Tibial artery (tissue), 4 donors: ENCODE measurements at regions not wholly inside any gene's neighbourhood (a gene's known extent, or its start where the extent isn't known, plus 50 kb on each side); places are given as distances from the start of the nearest gene placed in this dataset.

ENCODE experiments used
- DNase-seq, 2 donors: peaks; one replicate each; pipeline ENCODE4 v3.0.0-alpha.2; 2019
- H3K27ac ChIP-seq, 2 donors: fragments of 200-600 bp; sonication (generic) in 1 of 2; 1 replicate in 1 of 2; 2 replicates in 1 of 2; pipeline ENCODE4 v1.5.1; 2018 to 2019; ENCODE audit warnings: mild to moderate bottlenecking in 1 of 2
- H3K27me3 ChIP-seq, 2 donors: fragments of 200-600 bp; sonication (generic) in 1 of 2; one replicate each; pipeline versions ENCODE4 v1.5.1 to v1.6.0; 2016 to 2019
- H3K36me3 ChIP-seq, 3 donors: fragments of 200-600 bp; sonication (generic) in 2 of 3; one replicate each; pipeline ENCODE4 v1.5.1; 2016 to 2019; ENCODE audit warnings: mild to moderate bottlenecking in 2 of 3
- H3K4me1 ChIP-seq, 4 donors: fragments of 200-600 bp; sonication (generic) in 2 of 4; 1 replicate in 3 of 4; 2 replicates in 1 of 4; pipeline ENCODE4 v1.5.1; 2016 to 2019
- H3K4me3 ChIP-seq, 2 donors: fragments of 200-600 bp; sonication (generic) in 1 of 2; 1 replicate in 1 of 2; 2 replicates in 1 of 2; pipeline ENCODE4 v1.5.1; 2018 to 2019; ENCODE audit warnings: mild to moderate bottlenecking in 2 of 2
- H3K9me3 ChIP-seq, 3 donors: fragments of 200-600 bp; sonication (generic) in 1 of 3; one replicate each; pipeline ENCODE4 v1.5.1; 2016 to 2019
- CTCF ChIP-seq, 2 experiments: fragments of 200-600 bp in 1 of 2; fragments of 450-650 bp in 1 of 2; IDR thresholded peaks; one replicate each; pipeline ENCODE4 v1.5.1; 2017 to 2019; ENCODE audit warnings: antibody characterized with exemption in 2 of 2, mild to moderate bottlenecking in 1 of 2, moderate library complexity in 1 of 2
- intact Hi-C: fragments of 100-400 bp; cut with DNase I; formaldehyde crosslinking; loops from one replicate; pipeline ENCODE4 v1.15.0; 2023; ENCODE audit warnings: low total_unique reads

GRCh38 chr22:48456449-48456848 is 1371.2 kb downstream of the BRD1 start:
- DNase-seq = peak in 1 of 2 donors; percentile 2

GRCh38 chr22:48453751-48454485 is 1373.8 kb downstream of the BRD1 start:
- Histone ChIP-seq H3K4me3 (no peak overlapping the region), H3K36me3 (no peaks in the 10 kb centered on the region), H3K27me3 (peaks cover 0 to 12% of the 10 kb centered on the region in 2 donors), H3K27ac (no peak overlapping the region), H3K4me1 (no peaks in the 10 kb centered on the region), H3K9me3 (no peaks in the 10 kb centered on the region)
- intact Hi-C loops = no loop called here
- no peak for TF ChIP-seq CTCF (IDR thresholded peaks at IDR 0.05)
- DNase-seq = peak in 1 of 2 donors; percentile 12

More at GRCh38 chr22:48456449-48456848, 1371.2 kb downstream of the BRD1 start:
- no peak overlapping the region for H3K4me3 ChIP-seq
- TF ChIP-seq CTCF (IDR thresholded peaks at IDR 0.05) = no peak
- intact Hi-C loops = no loop called here
- no peak overlapping the region for H3K27ac ChIP-seq
- no peaks in the 10 kb centered on the region for H3K4me1 ChIP-seq
- H3K27me3 ChIP-seq = peaks cover 0 to 11% of the 10 kb centered on the region in 2 donors
- H3K9me3 ChIP-seq = no peaks in the 10 kb centered on the region
- H3K36me3 ChIP-seq = no peaks in the 10 kb centered on the region

GRCh38 chr22:48453171-48453570 is 1374.5 kb downstream of the BRD1 start:
- intact Hi-C loops = no loop called here
- TF ChIP-seq CTCF (IDR thresholded peaks at IDR 0.05) = no peak
- H3K36me3 ChIP-seq = no peaks in the 10 kb centered on the region
- H3K27me3 ChIP-seq = peaks cover 0 to 12% of the 10 kb centered on the region in 2 donors
- H3K9me3 ChIP-seq = no peaks in the 10 kb centered on the region
- no peak overlapping the region for H3K4me3 ChIP-seq
- H3K4me1 ChIP-seq = no peaks in the 10 kb centered on the region
- no peak overlapping the region for H3K27ac ChIP-seq
- DNase-seq = no peak

GRCh38 chr22:48452766-48453165 is 1374.9 kb downstream of the BRD1 start:
- DNase-seq = peak in 1 of 2 donors; percentile 47
- intact Hi-C loops = no loop called here
- H3K4me3 ChIP-seq = no peak overlapping the region
- no peaks in the 10 kb centered on the region for H3K36me3 ChIP-seq
- no peaks in the 10 kb centered on the region for H3K4me1 ChIP-seq
- no peaks in the 10 kb centered on the region for H3K9me3 ChIP-seq
- no peak for TF ChIP-seq CTCF (IDR thresholded peaks at IDR 0.05)
- peaks cover 0 to 12% of the 10 kb centered on the region in 2 donors for H3K27me3 ChIP-seq
- H3K27ac ChIP-seq = no peak overlapping the region

GRCh38 chr22:48451891-48452290 is 1375.8 kb downstream of the BRD1 start:
- Histone ChIP-seq H3K4me1 (no peaks in the 10 kb centered on the region), H3K27me3 (peaks cover 0 to 12% of the 10 kb centered on the region in 2 donors), H3K9me3 (no peaks in the 10 kb centered on the region), H3K4me3 (no peak overlapping the region), H3K27ac (no peak overlapping the region), H3K36me3 (no peaks in the 10 kb centered on the region)
- peak in 1 of 2 donors; percentile 42 for DNase-seq
- TF ChIP-seq CTCF (IDR thresholded peaks at IDR 0.05) = no peak
- intact Hi-C loops = no loop called here
